AG20443 (cell line): ENCODE measurements at regions not wholly inside any gene's neighbourhood (a gene's known extent, or its start where the extent isn't known, plus 50 kb on each side); places are given as distances from the start of the nearest gene placed in this dataset.
"Not testable (repeated sequence)": the region's sequence is repeated elsewhere in the genome, so short reads cannot be mapped to it uniquely, and the experiment has no call there.

Experiments used
- DNase-seq: peaks from one replicate; pipeline ENCODE4 v3.0.0; 2012; ENCODE audit warnings: low spot score, mixed read lengths

- no peak for DNase-seq
Measured at GRCh38 chr2:21966139-21966538, 842.4 kb downstream of the TDRD15 start.

- no peak for DNase-seq
Measured at GRCh38 chr2:21970971-21971370, 847.2 kb downstream of the TDRD15 start.

GRCh38 chr2:21972586-21972985 is 848.8 kb downstream of the TDRD15 start:
- no peak for DNase-seq

- DNase-seq: no peak
Measured at GRCh38 chr2:21981127-21981526, 857.4 kb downstream of the TDRD15 start.

GRCh38 chr2:21993002-21993401 is 869.2 kb downstream of the TDRD15 start:
- no peak for DNase-seq

- DNase-seq: no peak
Measured at GRCh38 chr2:21996339-21996738, 872.6 kb downstream of the TDRD15 start.

- no peak for DNase-seq
Measured at GRCh38 chr2:21999522-21999921, 875.8 kb downstream of the TDRD15 start.

GRCh38 chr2:22002066-22002465 is 878.3 kb downstream of the TDRD15 start:
- no peak for DNase-seq

- no peak for DNase-seq
Measured at GRCh38 chr2:22003270-22003669, 879.5 kb downstream of the TDRD15 start.

GRCh38 chr2:22011048-22011447 is 887.3 kb downstream of the TDRD15 start:
- DNase-seq: no peak

- DNase-seq: no peak
Measured at GRCh38 chr2:22020091-22020742, 896.4 kb downstream of the TDRD15 start.

GRCh38 chr2:22027345-22028005 is 903.7 kb downstream of the TDRD15 start:
- DNase-seq: no peak

GRCh38 chr2:22035361-22035830 is 911.6 kb downstream of the TDRD15 start:
- DNase-seq: no peak

- DNase-seq: no peak
Measured at GRCh38 chr2:22037274-22037673, 913.5 kb downstream of the TDRD15 start.

GRCh38 chr2:22043784-22044183 is 920.0 kb downstream of the TDRD15 start:
- DNase-seq: no peak

- no peak for DNase-seq
Measured at GRCh38 chr2:22055784-22056620, 932.2 kb downstream of the TDRD15 start.

- no peak for DNase-seq
Measured at GRCh38 chr2:22056621-22057132, 932.9 kb downstream of the TDRD15 start.

- DNase-seq: no peak
Measured at GRCh38 chr2:22062679-22063078, 938.9 kb downstream of the TDRD15 start.

GRCh38 chr2:22076454-22076853 is 952.7 kb downstream of the TDRD15 start:
- DNase-seq: no peak

- DNase-seq: no peak
Measured at GRCh38 chr2:22078701-22079100, 954.9 kb downstream of the TDRD15 start.

GRCh38 chr2:22079583-22079982 is 955.8 kb downstream of the TDRD15 start:
- no peak for DNase-seq

- DNase-seq: no peak
Measured at GRCh38 chr2:22086726-22087125, 963.0 kb downstream of the TDRD15 start.

- not testable (repeated sequence) for DNase-seq
Measured at GRCh38 chr2:22103617-22104016, 979.8 kb downstream of the TDRD15 start.
